ENCODE measurements at regions not wholly inside any gene's neighbourhood (a gene's known extent, or its start where the extent isn't known, plus 50 kb on each side); places are given as distances from the start of the nearest gene placed in this dataset.

- TF ChIP-seq CTCF (conservative IDR thresholded peaks at IDR 0.05; ENCODE audit: low read depth in 2 of 2): no peak
- TF ChIP-seq CREB1 (CRISPR knock-in tag; IDR thresholded peaks at IDR 0.05; ENCODE audit: low read depth): no peak
- no peak for TF ChIP-seq EZH2 (IDR thresholded peaks at IDR 0.05; ENCODE audit: low read depth, unreplicated experiment)
- no peak for TF ChIP-seq EZH2phosphoT487 (IDR thresholded peaks at IDR 0.05; ENCODE audit: unreplicated experiment)
- TF ChIP-seq REST (IDR thresholded peaks at IDR 0.05; ENCODE audit: unreplicated experiment): no peak
- TF ChIP-seq POLR2AphosphoS5 (IDR thresholded peaks at IDR 0.05; ENCODE audit: low read depth): no peak
- TF ChIP-seq STAT1 (IDR thresholded peaks at IDR 0.05; ENCODE audit: unreplicated experiment): no peak
- no peak for TF ChIP-seq ETS1 (IDR thresholded peaks at IDR 0.05)
- no peak for TF ChIP-seq ZNF331 (CRISPR knock-in tag; IDR thresholded peaks at IDR 0.05; ENCODE audit: low read depth)
Measured at GRCh38 chr7:67608806-67609205, 612.2 kb downstream of the TYW1 start.
